K562 (cell line): ENCODE measurements at regions not wholly inside any gene's neighbourhood (a gene's known extent, or its start where the extent isn't known, plus 50 kb on each side); places are given as distances from the start of the nearest gene placed in this dataset.
A peak's percentile ranks its signal among the peaks of the same experiment; 100 is the strongest.

ENCODE experiments used
- ATAC-seq: fragments of 200-7000 bp; cut with Tn5 transposase; 3 replicates; pipeline ENCODE4 v1.9.1; 2020; ENCODE audit warnings: moderate library complexity
- BruUV-seq: library from RNA; stranded (reverse); fragments of 400-500 nt; replicated peaks from 2 replicates; lab custom pipeline; 2021; lab: Mats Ljungman, UMichigan
- CTCF ChIA-PET: fragments of 300-600 bp; formaldehyde crosslinking; extraction: SDS; loops from one replicate; lab custom pipeline; 2021; ENCODE audit warnings: low intra/inter-chr PET ratio; lab: Yijun Ruan, JAX
- POLR2A ChIA-PET: fragments of 300-600, 350-650 bp; sonication (Branson Sonifier 250); formaldehyde crosslinking; extraction: SDS; loops from one replicate; lab custom pipeline; 2021; ENCODE audit warnings: antibody characterized with exemption, inconsistent platforms; lab: Yijun Ruan, JAX
- DNase-seq, 4 experiments: peaks; one replicate each; pipeline versions ENCODE4 v3.0.0 to v3.0.0-alpha.2; 2011 to 2018; ENCODE audit warnings: low spot score in 3 of 4, mixed read lengths in 3 of 4; ENCODE audit errors: extremely low read depth in 1 of 4
- FAIRE-seq: peaks from 2 replicates; lab custom pipeline; 2011; peaks lifted over from hg19 to GRCh38; lab: Jason Lieb, UNC
- H2AFZ ChIP-seq: 2 replicates; pipeline ENCODE4 v1.6.0; 2011; ENCODE audit warnings: low read depth, low read length, control low read depth, inconsistent platforms
- H3K27ac ChIP-seq: fragments of 200-600 bp; 3 replicates; pipeline ENCODE4 v1.8.0; 2011; ENCODE audit warnings: low read depth, mild to moderate bottlenecking, control low read depth, inconsistent platforms, low read length, moderate library complexity, mixed read lengths; ENCODE audit errors: extremely low read depth
- H3K27me3 ChIP-seq, 2 experiments: fragments of 300-600 bp in 1 of 2; 2 replicates in 1 of 2; 3 replicates in 1 of 2; pipeline versions ENCODE4 v1.6.0 to v1.8.0; 2011; ENCODE audit warnings: inconsistent platforms in 2 of 2, low read length in 2 of 2, mild to moderate bottlenecking in 1 of 2, mixed read lengths in 1 of 2, moderate library complexity in 1 of 2; ENCODE audit not compliant: control insufficient read depth in 2 of 2, insufficient read depth in 2 of 2
- H3K36me3 ChIP-seq: fragments of 300-600 bp; 3 replicates; pipeline ENCODE4 v1.8.0; 2011; ENCODE audit warnings: mild to moderate bottlenecking, low read length, inconsistent platforms; ENCODE audit not compliant: control insufficient read depth, insufficient read depth
- H3K4me1 ChIP-seq, 2 experiments: fragments of 200-600 bp in 1 of 2; replicated peaks in 1 of 2; 2 replicates in 1 of 2; 3 replicates in 1 of 2; pipeline versions ENCODE4 v1.5.1 to v1.8.0; 2011; ENCODE audit warnings: inconsistent platforms in 2 of 2, low read length in 2 of 2, mild to moderate bottlenecking in 1 of 2, mixed read lengths in 1 of 2, moderate library complexity in 1 of 2; ENCODE audit not compliant: control insufficient read depth in 2 of 2, insufficient read depth in 2 of 2
- H3K4me2 ChIP-seq: 2 replicates; pipeline ENCODE4 v1.6.1; 2011; ENCODE audit warnings: low read length, control low read depth, inconsistent platforms, mixed read lengths; ENCODE audit not compliant: insufficient read depth
- H3K4me3 ChIP-seq: fragments of 200-600 bp; sonication (generic), shearing (Covaris generic); 2 replicates; pipeline ENCODE4 v1.5.1; 2016; ENCODE audit warnings: control low read depth, inconsistent platforms
- H3K79me2 ChIP-seq: fragments of 200-600 bp; 3 replicates; pipeline ENCODE4 v1.8.0; 2011; ENCODE audit warnings: low read length, inconsistent platforms; ENCODE audit not compliant: control insufficient read depth, insufficient read depth
- H3K9ac ChIP-seq, 2 experiments: 2 replicates each; pipeline versions ENCODE4 v1.6.0 to v1.6.1; 2011; ENCODE audit warnings: low read depth in 2 of 2, low read length in 2 of 2, control low read depth in 1 of 2, inconsistent platforms in 1 of 2, mild to moderate bottlenecking in 1 of 2, mixed read lengths in 1 of 2; ENCODE audit not compliant: insufficient read depth in 1 of 2
- H3K9me1 ChIP-seq: one replicate; pipeline ENCODE4 v1.6.0; 2011; ENCODE audit warnings: inconsistent platforms, mild to moderate bottlenecking, low read length, moderate library complexity; ENCODE audit not compliant: control insufficient read depth, insufficient read depth
- H3K9me3 ChIP-seq: replicated peaks from 2 replicates; pipeline ENCODE4 v1.5.1; 2011; ENCODE audit warnings: low read depth, low read length, inconsistent platforms; ENCODE audit not compliant: control insufficient read depth, insufficient read depth
- H4K20me1 ChIP-seq: replicated peaks from 2 replicates; pipeline ENCODE4 v1.6.1; 2011; ENCODE audit warnings: low read length, inconsistent platforms, mixed read lengths; ENCODE audit not compliant: control insufficient read depth, insufficient read depth
- ATF1 ChIP-seq, 2 experiments: fragments of 450-650 bp in 1 of 2; IDR thresholded peaks; 2 replicates each; pipeline ENCODE4 v1.6.1; 2016; ENCODE audit warnings: missing compliant biosample characterization in 1 of 2, missing genetic modification characterization in 1 of 2
- BCOR ChIP-seq: fragments of 450-650 bp; IDR thresholded peaks from 2 replicates; pipeline ENCODE4 v1.6.1; 2016
- ELF4 ChIP-seq: fragments of 450-650 bp; formaldehyde crosslinking; IDR thresholded peaks from 2 replicates; pipeline ENCODE4 v1.4.0; 2022; ENCODE audit warnings: missing genetic modification characterization
- EP300 ChIP-seq: IDR thresholded peaks from 2 replicates; pipeline ENCODE4 v1.6.1; 2012; ENCODE audit warnings: low read length, improper control_type of control experiment
- ETV1 ChIP-seq: fragments of 450-650 bp; conservative IDR thresholded peaks from 2 replicates; pipeline ENCODE4 v1.6.1; 2016; ENCODE audit warnings: missing genetic modification characterization, control low read depth, low read depth, missing compliant biosample characterization
- MIER1 ChIP-seq: fragments of 450-650 bp; IDR thresholded peaks from 2 replicates; pipeline ENCODE4 v1.6.1; 2016; ENCODE audit warnings: antibody characterized with exemption, mild to moderate bottlenecking, low read depth
- RCOR1 ChIP-seq, 2 experiments: IDR thresholded peaks; 2 replicates each; pipeline ENCODE4 v1.6.1; 2012; ENCODE audit warnings: low read depth in 2 of 2, low read length in 2 of 2, borderline replicate concordance in 1 of 2, improper control_type of control experiment in 1 of 2
- TAF7 ChIP-seq: fragments of 450-650 bp; IDR thresholded peaks from 2 replicates; pipeline ENCODE4 v1.6.1; 2016; ENCODE audit warnings: missing genetic modification characterization, missing compliant biosample characterization
- XRCC3 ChIP-seq: fragments of 450-650 bp; IDR thresholded peaks from 2 replicates; pipeline ENCODE4 v1.6.1; 2017; ENCODE audit warnings: mild to moderate bottlenecking, moderate library complexity
- ZFP36 ChIP-seq: fragments of 150-350 bp; IDR thresholded peaks from 2 replicates; pipeline ENCODE4 v1.6.1; 2018; ENCODE audit warnings: low read length, low read depth; ENCODE audit not compliant: partially characterized antibody
- ZNF24 ChIP-seq: fragments of 450-650 bp; IDR thresholded peaks from 2 replicates; pipeline ENCODE4 v1.6.1; 2016
- ZNF696 ChIP-seq: fragments of 250-450 bp; sonication (Bioruptor Pico); conservative IDR thresholded peaks from 2 replicates; pipeline ENCODE4 v1.4.0; 2020; ENCODE audit warnings: mild to moderate bottlenecking, moderate library complexity
- ZNF707 ChIP-seq: fragments of 250-450 bp; sonication (Bioruptor Pico); conservative IDR thresholded peaks from 2 replicates; pipeline ENCODE4 v1.8.0; 2022; ENCODE audit warnings: inconsistent platforms, mild to moderate bottlenecking, moderate library complexity
- WGBS: fragments of 100-300 bp; shearing (Covaris generic); methylation state at CpG from one replicate; pipeline ENCODE4 v1.1.6; 2016; ENCODE audit warnings: low coverage, mixed read lengths; ENCODE audit not compliant: insufficient coverage; ENCODE audit errors: missing lambda C conversion rate; 5-methylcytosine and 5-hydroxymethylcytosine counted together
- in situ Hi-C: fragments of 300-500 bp; cut with MboI; formaldehyde crosslinking; loops from 4 replicates; pipeline ENCODE4 v1.15.0; 2018; ENCODE audit warnings: inconsistent platforms, mixed read lengths
- intact Hi-C: fragments of 100-400 bp; cut with micrococcal nuclease; formaldehyde crosslinking; loops from 2 replicates; pipeline ENCODE4 v1.14.2; 2022
- TF ChIP-seq, protein P1 (sequence below): fragments of 450-650 bp; IDR thresholded peaks from 2 replicates; pipeline ENCODE4 v1.6.1; 2018; ENCODE audit warnings: mild to moderate bottlenecking, low read depth; ENCODE audit not compliant: partially characterized antibody
- TF ChIP-seq, protein P2 (sequence below): fragments of 450-650 bp; IDR thresholded peaks from 2 replicates; pipeline ENCODE4 v1.6.1; 2016; ENCODE audit warnings: low read depth

DNA sequence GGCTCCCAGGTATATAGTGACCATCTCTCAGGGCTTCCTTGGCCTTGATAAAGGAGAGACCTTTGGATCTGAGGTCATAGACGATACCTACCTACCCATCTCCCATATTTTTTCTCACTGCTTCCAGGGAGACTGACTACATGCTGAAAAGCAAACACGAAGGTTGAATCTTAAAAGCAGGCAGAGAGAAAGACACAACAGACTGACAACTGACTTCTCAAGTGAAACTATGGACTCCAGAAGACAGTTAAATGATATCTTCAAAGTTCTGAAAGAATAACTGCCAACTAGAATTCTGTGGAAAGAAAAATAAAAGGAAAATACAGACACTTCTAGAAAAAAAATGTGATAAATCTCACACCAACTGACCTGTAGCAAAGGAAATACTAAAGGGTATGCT lies 76.5 kb upstream of the HAAO start:
- H3K36me3 ChIP-seq = no peaks in the 10 kb centered on the region
- DNase-seq (no peak), FAIRE-seq (no peak), ATAC-seq (no peak)
- H3K27ac ChIP-seq = no peak overlapping the region
- H3K4me1 ChIP-seq = 0 out of 5 replicates have a peak, but pooled peaks cover 0 to 4% of the 10 kb centered on the region in 2 experiments
- H2AFZ ChIP-seq = no peak overlapping the region
- in situ Hi-C loops (no loop called here), intact Hi-C loops (no loop called here)
- no peak overlapping the region for H3K9ac ChIP-seq
- H3K9me1 ChIP-seq = no peaks in the 10 kb centered on the region
- no peaks in the 10 kb centered on the region for H4K20me1 ChIP-seq
- peaks cover 8% of the 10 kb centered on the region for H3K9me3 ChIP-seq
- H3K79me2 ChIP-seq = no peaks in the 10 kb centered on the region
- CTCF ChIA-PET = no interaction called here
- POLR2A ChIA-PET = no interaction called here
- no peak overlapping the region for H3K4me3 ChIP-seq
- 13% methylated on average over 2 of the region's 2 CpGs for WGBS
- H3K27me3 ChIP-seq = no peaks in the 10 kb centered on the region
- no TSS peak for BruUV-seq
- H3K4me2 ChIP-seq = no peak overlapping the region
- TF ChIP-seq ETV1 (tag) (no peak), XRCC3 (peak; percentile 88; the same call in 1 of the 2 replicates), ELF4 (CRISPR knock-in tag) (no peak), RCOR1 (IDR thresholded peaks at IDR 0.05; ENCODE audit: borderline replicate concordance in 1 of 2, low read depth in 2 of 2, low read length in 2 of 2) (no peak), MIER1 (no peak), ATF1 (CRISPR knock-in tag; IDR thresholded peaks at IDR 0.05) (no peak), ATF1 (tag; IDR thresholded peaks at IDR 0.05) (no peak), BCOR (no peak), EP300 (peak; percentile 22; the same call in 1 of the 2 replicates), TAF7 (tag) (no peak), ZFP36 (peak; percentile 71), ZNF24 (peak; percentile 33; the same call in 1 of the 2 replicates), ZNF696 (CRISPR knock-in tag) (no peak), ZNF707 (CRISPR knock-in tag) (no peak)
- TF ChIP-seq, protein P1, sequence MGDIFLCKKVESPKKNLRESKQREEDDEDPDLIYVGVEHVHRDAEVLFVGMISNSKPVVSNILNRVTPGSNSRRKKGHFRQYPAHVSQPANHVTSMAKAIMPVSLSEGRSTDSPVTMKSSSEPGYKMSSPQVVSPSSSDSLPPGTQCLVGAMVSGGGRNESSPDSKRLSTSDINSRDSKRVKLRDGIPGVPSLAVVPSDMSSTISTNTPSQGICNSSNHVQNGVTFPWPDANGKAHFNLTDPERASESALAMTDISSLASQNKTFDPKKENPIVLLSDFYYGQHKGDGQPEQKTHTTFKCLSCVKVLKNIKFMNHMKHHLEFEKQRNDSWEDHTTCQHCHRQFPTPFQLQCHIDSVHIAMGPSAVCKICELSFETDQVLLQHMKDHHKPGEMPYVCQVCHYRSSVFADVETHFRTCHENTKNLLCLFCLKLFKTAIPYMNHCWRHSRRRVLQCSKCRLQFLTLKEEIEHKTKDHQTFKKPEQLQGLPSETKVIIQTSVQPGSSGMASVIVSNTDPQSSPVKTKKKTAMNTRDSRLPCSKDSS = peak; percentile 92
- TF ChIP-seq, protein P2, sequence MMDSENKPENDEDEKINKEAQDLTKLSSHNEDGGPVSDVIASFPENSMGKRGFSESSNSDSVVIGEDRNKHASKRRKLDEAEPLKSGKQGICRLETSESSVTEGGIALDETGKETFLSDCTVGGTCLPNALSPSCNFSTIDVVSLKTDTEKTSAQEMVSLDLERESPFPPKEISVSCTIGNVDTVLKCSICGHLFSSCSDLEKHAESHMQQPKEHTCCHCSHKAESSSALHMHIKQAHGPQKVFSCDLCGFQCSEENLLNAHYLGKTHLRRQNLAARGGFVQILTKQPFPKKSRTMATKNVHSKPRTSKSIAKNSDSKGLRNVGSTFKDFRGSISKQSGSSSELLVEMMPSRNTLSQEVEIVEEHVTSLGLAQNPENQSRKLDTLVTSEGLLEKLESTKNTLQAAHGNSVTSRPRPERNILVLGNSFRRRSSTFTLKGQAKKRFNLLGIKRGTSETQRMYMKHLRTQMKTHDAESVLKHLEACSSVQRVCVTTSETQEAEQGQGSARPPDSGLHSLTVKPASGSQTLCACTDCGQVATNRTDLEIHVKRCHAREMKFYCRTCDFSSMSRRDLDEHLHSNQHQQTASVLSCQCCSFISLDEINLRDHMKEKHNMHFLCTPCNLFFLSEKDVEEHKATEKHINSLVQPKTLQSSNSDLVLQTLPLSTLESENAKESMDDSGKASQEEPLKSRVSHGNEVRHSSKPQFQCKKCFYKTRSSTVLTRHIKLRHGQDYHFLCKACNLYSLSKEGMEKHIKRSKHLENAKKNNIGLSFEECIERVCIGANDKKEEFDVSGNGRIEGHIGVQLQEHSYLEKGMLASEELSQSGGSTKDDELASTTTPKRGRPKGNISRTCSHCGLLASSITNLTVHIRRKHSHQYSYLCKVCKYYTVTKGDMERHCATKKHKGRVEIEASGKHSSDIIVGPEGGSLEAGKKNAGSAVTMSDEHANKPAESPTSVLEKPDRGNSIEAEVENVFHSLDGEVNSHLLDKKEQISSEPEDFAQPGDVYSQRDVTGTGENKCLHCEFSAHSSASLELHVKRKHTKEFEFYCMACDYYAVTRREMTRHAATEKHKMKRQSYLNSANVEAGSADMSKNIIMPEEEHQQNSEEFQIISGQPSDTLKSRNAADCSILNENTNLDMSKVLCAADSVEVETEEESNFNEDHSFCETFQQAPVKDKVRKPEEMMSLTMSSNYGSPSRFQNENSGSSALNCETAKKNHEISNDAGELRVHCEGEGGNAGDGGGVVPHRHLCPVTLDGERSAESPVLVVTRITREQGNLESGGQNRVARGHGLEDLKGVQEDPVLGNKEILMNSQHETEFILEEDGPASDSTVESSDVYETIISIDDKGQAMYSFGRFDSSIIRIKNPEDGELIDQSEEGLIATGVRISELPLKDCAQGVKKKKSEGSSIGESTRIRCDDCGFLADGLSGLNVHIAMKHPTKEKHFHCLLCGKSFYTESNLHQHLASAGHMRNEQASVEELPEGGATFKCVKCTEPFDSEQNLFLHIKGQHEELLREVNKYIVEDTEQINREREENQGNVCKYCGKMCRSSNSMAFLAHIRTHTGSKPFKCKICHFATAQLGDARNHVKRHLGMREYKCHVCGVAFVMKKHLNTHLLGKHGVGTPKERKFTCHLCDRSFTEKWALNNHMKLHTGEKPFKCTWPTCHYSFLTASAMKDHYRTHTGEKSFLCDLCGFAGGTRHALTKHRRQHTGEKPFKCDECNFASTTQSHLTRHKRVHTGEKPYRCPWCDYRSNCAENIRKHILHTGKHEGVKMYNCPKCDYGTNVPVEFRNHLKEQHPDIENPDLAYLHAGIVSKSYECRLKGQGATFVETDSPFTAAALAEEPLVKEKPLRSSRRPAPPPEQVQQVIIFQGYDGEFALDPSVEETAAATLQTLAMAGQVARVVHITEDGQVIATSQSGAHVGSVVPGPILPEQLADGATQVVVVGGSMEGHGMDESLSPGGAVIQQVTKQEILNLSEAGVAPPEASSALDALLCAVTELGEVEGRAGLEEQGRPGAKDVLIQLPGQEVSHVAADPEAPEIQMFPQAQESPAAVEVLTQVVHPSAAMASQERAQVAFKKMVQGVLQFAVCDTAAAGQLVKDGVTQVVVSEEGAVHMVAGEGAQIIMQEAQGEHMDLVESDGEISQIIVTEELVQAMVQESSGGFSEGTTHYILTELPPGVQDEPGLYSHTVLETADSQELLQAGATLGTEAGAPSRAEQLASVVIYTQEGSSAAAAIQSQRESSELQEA = 0 out of 2 replicates have a peak, but pooled peaks have one; percentile 48
